ENCODE measurements at regions not wholly inside any gene's neighbourhood (a gene's known extent, or its start where the extent isn't known, plus 50 kb on each side); places are given as distances from the start of the nearest gene placed in this dataset.

DNA sequence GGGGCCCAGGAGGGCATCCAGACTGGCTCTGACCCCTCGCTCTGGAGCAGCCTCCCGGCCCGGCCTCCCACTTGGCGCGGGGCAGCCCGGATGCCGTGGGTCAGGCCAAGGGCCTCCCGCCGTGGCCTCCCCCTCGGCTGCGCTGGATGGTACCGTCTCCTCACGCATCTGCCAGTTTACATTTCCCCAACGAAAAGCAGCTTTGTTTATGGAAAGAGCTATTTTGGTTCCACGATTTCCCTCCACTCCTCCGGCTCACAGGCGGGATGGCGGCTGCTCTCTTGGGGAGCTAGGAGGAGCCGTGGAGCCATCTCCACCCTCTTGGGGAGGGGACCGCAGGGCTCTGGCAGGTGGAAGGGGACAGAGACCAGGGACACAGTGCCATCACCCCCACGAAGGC, 93.2 kb upstream of the MYL10 start:
- TF ChIP-seq CTCF (conservative IDR thresholded peaks at IDR 0.05 in 1 of 2, IDR thresholded peaks at IDR 0.05 in 1 of 2; ENCODE audit: low read depth in 1 of 2, low read length in 2 of 2) (no peak), EZH2 (IDR thresholded peaks at IDR 0.05; ENCODE audit: low read length, missing control alignments) (peak; percentile 40)
